Fibroblast of skin of right quadriceps (primary cell): ENCODE measurements at regions not wholly inside any gene's neighbourhood (a gene's known extent, or its start where the extent isn't known, plus 50 kb on each side); places are given as distances from the start of the nearest gene placed in this dataset.
A peak's percentile ranks its signal among the peaks of the same experiment; 100 is the strongest.
"Not testable (repeated sequence)": the region's sequence is repeated elsewhere in the genome, so short reads cannot be mapped to it uniquely, and the experiment has no call there.

Experiments used
- DNase-seq: peaks from one replicate; pipeline ENCODE4 v3.0.0-alpha.2; 2013

DNA sequence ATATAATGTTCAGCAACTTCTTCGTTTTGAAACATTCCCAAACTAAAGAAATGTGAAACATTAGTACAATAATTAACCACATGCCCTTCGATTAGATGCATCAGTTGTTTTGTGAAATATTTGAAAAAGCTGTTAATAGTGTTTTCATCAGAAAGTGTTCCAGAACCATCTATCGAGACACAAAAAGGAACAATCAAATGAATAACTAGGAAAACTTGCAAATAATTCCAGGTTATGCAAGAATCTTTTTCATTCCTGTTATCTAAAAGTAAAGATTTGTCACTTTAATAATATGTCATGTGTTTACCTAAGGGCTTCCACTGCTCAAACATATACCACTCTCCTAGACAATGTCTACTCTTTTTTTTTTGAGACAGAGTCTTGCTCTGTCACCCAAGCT, 904.2 kb upstream of the MIR17HG start:
- DNase-seq, result no peak

DNA sequence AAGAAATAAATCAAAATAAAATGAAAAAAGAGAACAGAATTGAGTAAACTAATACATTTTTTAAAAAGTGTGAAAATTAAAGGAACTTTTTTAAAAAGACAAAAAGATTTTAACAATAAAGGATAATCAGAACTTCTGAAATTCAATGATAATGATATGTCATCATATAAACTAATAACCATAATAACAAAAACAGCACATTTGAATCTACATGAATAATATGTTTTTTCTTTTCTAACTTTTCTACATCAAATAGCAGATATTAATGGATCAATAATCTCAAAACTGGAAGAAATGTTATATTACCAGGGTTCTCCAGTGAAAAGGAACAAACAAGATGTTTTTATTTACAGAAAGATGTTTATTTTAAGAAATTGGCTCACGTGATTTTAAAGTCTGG, 903.3 kb upstream of the MIR17HG start:
- DNase-seq, result no peak

DNA sequence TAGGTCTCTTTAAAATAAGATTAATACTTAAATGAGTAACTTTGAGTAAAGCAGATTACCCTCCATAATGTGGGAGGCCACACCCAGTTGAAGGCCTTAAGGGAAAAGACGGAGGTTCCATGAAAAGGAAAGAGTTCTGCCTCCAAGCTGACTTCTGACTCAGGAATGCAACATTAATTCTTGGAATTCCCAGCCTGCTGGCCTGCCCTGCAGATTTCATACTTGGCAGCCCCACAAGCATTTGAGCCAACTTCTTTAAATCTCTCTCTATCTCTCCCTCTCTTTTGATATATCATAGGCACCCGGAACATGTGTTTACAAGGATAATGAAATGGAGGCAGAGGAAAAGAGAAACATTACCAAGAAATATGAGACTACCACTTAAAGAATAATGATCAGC, 902.3 kb upstream of the MIR17HG start:
- DNase-seq, result peak; percentile 96

DNA sequence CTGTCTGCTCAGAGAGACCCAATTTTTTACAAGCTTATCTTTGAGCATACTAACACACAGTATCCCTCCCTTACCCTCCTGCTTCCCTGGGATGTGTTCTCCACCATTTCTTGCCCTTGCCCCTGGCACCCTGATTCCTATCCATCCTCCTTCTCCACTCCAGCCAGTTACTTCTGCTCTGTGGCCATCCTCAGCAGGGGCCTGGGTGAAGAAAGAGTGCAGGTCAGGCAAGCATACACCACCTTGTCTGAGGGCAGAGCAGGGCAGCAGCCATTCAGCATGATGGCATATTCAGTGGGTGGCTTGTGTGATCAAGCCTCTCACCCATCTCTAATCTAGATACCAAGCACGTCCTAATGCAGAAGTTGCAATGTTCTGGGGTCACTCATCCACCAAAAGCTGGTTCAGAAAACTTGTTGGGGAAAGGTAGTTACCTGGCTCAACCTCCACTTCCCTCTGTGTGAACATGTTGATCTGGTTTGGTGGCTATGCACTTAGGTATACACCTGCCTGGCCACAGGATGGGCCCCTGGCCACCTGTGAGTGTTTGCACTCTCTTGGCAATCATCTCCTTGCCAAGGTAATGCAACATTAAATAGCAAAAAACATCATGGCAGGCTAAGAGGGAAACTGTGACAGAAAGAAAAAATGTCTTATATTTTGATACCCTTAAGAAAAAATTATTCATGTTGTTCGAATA, 900.3 kb upstream of the MIR17HG start:
- DNase-seq, result no peak

DNA sequence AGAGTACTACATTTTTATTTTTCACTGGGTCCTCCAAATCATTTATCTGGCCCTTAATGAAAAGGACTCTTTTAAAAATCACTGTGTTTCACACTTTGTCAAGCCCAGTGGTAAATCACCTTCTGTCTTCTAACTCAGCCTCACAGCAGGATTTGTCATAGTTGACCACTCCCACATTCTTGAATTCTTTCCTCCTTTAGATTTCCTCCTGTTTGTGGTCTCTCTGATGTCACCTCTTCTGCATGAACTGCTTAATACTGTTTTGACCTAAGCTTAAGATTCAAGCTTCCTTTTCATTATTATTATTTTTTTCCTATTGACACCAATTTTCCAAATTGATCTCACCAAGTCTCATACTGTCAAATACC, 899.8 kb upstream of the MIR17HG start:
- DNase-seq, result peak; percentile 79

DNA sequence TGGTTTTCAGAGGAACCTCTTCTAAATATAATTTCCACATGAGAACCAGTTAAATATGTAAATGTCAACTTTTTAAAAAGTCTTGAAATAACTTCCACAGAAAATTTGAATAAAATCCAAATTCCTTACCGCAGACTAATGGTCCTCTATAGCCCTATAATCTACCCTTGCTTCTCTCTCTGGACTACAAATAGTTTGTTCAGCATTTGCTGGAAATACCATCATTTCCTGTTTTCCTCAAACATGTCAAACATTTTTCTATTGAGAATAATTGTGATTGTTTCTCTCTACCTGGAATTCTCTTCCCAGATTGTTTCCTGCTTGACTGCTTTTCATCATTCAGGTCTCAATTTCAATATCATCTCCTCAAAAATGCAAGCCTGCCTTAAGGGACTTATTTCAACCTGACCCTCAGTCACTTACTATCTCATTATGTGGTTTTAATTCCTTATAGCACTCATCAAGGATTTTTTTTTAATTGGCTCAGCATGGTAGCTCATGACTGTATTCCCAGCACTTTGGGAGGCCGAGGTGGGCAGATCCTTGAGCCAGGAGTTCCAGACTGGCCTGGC, 898.9 kb upstream of the MIR17HG start:
- DNase-seq, result peak; percentile 29

DNA sequence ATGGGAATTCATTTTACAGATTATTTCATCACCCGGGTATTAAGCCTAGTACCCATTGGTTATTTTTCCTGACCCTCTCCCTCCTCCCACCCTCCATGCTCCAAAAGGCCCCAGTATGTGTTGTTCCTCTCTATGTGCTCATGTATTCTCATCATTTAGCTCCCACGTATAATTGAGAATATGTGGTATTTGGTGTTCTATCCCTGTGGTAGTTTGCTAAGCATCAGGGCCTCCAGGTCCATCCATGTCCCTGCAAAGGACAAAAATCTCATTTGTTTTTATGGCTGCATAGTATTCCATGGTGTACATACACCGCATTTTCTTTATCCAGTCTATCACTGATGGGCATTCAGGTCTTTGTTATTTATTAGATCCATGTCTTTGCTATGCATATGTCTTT, 894.1 kb upstream of the MIR17HG start:
- no peak for DNase-seq

DNA sequence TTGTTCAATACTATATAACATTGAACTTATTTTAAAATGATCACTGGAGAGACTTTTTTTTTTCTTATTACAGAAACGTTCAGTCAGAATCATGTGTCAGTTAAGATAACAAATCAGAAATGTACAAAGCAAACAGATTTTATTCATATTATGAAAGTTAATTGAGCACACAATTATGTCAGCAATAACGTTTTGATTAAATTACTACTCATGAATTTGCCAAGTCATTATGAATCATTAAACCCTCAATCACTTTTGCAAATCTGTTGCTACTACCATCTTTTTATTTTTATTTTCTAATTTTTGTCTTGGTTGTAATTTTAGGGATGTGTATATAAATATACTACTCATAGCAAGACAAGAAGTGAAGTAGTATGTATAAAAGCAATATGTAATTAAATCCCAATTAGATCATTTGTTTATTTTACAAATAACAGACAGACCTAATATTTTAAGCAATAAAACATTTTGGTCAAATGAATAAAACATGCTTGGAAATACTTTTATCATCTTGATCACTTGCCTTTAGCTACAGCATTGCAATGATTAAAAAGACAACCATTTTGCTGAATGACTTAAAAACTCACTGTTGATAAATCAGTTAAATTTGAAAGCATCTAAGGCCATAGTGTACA, 893.4 kb upstream of the MIR17HG start:
- no peak for DNase-seq

DNA sequence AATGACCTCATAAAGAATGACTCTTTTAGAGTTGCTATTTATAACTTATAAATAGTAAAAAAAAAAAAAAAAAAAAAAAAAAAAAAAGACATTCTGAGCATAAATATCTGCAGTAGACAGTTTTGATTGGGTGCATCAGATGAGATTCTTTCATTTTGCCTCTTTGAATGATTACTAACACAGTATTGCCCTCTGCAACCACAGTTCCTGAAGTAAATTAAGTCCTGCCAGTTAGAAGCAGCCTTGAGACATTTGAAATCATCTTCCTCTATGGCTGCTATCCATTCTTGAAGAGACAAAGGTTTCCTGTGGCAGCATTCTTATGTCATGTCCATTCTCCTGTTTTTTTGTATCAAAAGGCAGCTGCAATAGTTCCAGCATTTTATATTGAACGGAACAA, 892.4 kb upstream of the MIR17HG start:
- DNase-seq, result no peak

DNA sequence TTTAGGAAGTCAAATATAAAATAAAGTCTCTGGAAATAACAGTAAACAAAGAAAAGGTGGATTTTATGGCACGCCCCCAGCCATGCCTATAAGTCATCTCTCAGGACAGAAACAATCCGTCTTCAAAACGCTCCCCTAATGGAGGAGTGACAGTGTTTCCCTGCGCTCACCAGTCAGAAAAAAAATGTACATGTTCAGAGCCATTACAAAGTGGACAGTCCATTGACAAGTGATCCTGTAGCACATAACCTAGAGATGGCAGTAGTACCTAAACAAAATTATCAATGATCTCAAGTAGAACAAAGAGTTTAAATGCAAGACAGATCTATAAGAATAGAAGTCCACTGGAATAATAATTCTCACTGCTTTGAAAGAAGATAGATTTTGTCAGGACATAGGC, 891.7 kb upstream of the MIR17HG start:
- DNase-seq, result no peak

DNA sequence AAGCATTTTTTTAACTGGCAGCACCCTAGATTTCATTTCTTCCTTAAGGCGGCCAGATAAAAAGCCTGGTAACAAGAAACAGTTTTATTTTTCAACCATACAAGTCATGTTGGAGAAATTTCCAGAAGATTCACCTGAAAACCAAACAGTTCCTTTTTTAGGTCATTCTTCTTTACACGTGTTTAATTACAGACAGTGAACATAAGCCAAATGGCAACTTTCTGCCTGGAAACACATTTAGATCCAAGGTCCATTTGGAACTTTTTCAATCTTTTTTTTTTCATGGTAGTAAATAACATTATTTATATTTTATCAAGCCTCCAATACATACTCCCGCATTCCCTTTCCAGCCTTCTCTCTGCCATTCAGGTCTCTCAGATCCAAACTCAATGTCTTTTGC, 886.1 kb upstream of the MIR17HG start:
- DNase-seq, result no peak

DNA sequence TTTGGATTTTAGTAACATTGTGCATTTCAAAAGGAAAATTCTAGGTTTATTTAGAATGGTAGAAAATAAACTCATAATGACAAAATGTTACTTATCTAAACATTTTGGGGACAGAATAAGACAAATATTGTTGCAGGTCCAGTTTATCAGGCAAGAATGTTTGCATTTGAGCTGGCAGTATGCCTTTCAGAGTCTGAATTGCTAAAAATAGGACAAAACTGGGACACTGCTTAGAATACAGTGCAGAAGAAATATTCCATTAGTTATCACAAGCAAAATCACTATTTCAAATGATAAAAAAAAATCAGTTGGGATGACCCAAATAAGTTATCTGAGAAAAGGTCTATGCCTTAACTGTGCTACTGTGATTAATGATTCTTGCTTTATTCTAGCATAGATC, 870.3 kb upstream of the MIR17HG start:
- no peak for DNase-seq

DNA sequence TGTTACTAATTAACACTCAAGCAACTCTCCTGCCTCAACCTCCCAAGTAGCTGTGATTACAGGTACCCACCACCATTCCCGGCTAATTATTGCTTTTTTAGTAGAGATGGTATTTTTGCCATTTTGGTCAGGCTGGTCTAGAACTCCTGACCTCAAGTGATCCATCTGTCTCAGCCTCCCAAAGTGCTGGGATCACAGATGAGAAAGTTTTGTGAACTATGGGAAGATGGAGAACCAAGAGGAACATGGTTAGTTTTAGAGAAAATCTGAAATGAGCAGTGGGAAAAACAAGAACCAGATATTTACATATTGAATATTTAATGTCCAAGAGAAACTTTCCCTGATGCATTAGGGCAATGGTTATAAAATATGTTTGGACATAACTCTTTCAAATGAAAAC, 863.6 kb upstream of the MIR17HG start:
- no peak for DNase-seq

DNA sequence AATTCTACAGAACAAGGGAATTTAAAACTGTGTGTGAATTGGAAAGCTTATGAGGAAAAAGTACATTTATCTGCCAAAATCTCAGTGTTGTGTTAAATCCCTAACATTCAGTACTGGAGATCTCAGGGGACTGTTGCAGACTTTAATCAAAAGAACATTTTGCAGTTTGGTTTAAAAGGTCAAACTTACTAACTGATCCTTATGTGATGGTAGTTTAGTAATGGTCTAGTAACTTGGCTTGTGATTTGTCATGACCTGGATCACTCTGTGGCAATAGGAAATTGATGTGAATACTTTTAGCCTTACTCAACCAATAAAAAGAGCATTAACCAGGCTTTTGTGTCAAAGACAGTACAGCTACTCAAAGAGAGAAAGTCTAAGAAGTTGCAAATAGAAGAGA, 862.1 kb upstream of the MIR17HG start:
- DNase-seq, result peak; percentile 89

DNA sequence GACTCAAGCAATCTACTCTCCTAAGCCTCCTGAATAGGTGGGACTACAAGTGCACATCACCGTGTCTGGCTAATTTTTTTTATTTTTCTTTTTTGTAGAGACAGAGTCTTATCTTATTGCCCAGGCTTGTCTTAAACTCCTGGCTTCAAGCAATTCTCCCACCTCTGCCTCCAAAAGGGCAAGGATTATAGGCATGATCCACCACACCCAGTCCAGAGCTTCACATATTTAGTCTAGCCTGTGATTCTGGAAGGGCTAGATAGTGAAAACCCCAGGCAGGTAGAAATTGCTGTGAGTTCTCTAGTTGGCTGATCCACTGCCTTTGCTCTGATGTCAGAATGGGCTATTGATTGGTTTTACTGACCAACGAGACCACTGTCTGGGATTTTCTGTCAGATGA, 854.6 kb upstream of the MIR17HG start:
- DNase-seq, result no peak

DNA sequence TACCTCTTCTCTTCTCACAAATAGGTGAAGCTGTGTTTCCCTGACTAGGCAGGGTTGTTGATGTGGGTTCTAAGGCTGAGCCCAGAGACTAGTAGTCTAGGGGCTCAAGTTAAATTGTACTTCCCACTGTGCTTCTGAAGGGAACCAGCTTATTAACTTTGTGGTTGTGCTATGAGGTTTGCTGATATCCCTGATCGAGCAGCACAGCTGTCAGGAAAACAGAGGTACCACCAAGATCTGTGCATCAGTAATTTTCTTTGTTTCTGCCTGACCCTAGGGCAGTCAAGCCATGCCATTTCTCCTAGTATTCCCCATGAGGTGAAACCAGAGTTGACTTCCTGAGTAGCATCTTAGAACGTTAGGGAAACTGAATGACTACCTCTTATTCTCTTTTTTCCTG, 853.8 kb upstream of the MIR17HG start:
- no peak for DNase-seq

DNA sequence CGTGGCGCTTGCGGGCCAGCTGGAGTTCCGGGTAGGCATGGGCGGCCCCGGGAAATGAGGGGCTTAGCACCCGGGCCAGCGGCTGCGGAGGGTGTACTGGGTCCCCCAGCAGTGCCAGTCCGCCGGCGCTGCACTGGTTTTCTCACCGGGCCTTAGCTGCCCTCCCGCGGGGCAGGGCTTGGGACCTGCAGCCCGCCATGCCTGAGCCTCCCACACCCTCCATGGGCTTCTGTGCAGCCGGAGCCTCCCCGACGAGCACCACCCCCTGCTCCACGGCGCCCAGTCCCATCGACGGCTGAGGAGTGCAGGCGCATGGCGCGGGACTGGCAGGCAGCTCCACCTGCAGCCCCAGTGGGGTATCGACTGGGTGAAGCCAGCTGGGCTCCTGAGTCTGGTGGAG, 852.6 kb upstream of the MIR17HG start:
- not testable (repeated sequence) for DNase-seq

DNA sequence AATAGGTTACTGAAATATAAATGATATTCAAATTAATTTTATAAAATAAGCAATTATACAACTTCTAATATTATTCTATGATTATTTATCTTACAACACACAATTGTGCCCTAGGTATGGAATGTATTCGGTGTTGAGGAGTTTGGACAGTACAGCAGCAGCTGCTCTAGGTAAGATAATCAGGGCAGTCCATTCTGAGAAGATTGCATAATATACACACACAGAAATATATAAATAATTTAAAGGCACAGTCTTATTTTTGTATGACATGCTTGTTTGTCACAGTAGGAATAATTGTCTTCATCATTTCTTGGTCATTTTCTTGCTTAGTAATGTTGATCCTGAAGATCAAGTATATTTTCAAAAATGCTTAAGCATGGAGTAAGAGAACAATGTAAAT, 849.4 kb upstream of the MIR17HG start:
- no peak for DNase-seq

DNA sequence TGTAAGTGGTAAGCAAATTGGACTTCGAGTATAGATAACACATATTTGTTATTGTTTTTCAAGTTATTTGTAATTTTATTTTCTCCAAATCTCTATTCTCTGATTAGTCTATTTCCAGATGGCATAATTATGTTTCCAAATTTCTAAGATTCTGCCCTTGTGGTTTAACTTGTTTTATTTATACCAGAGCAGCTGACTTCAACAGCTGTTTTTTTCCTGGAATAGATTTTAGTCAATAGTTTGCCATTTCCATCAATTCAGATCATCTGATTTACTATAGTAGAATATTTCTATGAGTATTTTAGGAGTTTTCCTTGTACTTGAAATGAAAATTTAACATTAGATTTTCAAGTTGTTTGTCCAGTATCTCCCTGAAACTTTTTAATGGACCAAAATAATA, 848.7 kb upstream of the MIR17HG start:
- no peak for DNase-seq

DNA sequence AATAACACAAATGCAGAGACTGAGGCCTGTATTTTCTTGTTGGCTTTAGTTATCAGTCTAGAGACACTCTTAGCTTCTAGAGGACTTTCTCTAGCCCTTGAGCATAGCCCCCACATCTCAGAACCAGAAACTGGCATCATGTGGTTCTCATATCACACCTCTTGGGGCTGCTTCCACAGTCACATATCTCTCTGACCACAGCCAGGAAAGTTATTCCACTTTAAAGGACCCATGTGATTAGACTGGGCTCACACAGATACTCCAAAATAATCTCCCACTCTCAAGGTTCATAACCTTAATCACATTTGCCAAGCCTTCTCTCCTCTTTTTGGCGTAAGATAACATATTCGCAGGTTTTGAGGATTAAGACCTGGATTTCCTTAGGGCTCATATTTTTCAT, 846.9 kb upstream of the MIR17HG start:
- DNase-seq, result no peak

DNA sequence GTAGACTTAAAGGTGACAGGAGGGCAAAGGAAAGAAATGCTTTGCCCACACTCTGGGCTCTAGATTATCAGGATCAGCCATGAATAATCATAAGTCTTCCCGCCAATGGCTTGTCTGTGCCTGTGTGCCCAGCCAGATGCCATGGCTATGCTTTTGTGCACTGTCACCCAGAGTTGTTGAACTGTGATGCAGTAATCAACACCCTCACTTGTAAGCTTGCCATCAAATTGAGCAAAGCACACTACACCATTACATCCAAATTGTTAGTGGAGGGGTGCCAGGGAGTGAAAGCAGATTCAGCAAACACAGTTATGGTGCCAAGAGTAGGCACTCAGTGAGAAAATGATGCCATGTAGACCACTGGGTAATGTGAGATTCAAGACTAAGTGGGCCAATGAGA, 845.3 kb upstream of the MIR17HG start:
- no peak for DNase-seq

DNA sequence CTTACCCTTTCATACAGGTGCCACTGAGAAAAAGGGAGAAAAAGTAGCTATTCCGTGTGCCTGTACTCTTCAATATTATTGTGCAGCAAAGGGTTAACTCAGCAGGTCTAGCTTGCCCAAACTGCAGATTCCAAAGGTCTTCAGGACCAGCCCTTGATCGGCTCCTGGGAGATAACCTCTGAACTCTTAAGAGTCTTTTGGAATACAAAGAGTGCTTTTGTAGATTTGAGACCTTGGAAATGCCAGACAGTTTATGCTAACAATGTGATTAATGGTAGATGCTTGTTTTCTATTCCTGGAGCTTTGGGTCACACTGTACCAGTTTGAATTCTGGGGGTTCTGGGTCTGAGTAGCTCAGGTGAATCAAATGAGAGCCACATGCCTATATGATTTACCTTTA, 844.7 kb upstream of the MIR17HG start:
- no peak for DNase-seq

DNA sequence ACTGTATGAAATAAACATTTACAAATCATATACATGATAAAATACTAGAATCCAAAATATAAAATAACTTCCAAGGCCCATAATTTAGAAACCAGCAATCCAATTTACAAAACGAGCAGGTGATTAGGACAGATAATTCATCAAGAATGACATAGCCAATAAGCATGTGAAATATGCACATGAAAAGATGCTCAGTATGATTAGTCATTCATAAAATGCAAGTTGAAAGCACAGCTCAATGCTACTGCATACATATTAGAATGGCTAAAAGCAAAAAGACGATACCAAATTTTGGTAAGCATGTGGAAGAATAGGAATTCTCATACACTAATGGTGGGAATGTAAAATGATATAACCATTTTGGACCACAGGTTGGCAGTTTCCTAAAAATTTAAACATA, 837.2 kb upstream of the MIR17HG start:
- no peak for DNase-seq

DNA sequence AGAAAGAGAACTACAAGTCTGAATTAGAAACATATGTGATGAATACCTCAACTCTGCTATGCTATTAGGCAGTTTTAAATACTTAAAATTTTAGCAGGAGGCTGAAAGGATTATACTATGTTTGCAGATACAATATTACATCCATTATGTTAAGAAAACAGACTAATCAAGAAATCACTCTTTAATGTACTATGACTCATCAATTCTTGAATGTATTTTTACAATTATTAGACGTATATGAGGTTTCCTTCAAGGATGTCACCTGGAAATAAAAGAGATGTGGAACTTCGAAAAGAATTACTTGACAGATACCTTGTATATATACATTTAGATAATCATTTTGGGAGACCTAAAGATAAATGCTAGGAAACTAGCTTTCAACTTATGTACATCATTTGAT, 835.6 kb upstream of the MIR17HG start:
- DNase-seq, result no peak

DNA sequence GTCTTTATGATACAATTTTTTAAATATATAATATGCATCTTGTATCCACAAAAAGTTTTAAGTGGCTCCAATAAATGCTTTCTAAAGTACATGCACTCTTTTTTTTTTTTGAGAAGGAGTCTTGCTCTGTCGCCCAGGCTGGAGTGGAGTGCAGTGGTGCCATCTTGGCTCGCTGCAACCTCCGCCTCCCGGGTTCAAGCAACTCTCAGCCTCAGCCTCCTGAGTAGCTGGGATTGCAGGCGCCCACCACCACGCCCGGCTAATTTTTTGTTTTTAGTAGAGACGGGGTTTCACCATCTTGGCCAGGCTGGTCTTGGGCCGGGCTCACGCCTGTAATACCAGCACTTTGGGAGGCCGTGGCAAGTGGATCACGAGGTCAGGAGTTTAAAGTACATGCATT, 832.8 kb upstream of the MIR17HG start:
- DNase-seq, result not testable (repeated sequence)
